ENCODE measurements at regions not wholly inside any gene's neighbourhood (a gene's known extent, or its start where the extent isn't known, plus 50 kb on each side); places are given as distances from the start of the nearest gene placed in this dataset.

DNA sequence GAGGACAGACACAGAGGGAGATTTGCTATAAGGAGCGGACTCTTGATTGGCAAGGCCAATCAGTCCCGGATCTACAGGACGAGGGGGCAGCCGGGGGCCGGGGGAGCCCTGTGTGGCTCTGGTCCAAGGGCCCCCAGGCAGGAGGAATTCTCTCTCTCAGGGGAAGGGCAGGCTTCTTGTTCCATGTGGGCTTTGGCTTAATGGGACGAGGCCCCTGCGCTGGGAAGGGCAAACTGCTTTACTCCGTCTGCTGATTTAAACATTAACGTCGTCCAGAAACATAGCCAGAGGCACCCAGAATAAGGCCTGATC lies 75.9 kb downstream of the TMEM18 start:
- Histone ChIP-seq H3K4me1 (ENCODE audit: control insufficient read depth in 1 of 2, low read depth in 2 of 2) (no peaks in the 10 kb centered on the region), H3K27ac (no peak overlapping the region), H3K4me3 (no peak overlapping the region), H3K36me3 (no peaks in the 10 kb centered on the region), H3K9me3 (no peaks in the 10 kb centered on the region), H3K27me3 (replicated peaks; ENCODE audit: insufficient read depth) (no peaks in the 10 kb centered on the region)
- ATAC-seq (ENCODE audit: insufficient number of reproducible peaks, low FRiP score, low read depth): no peak
- TF ChIP-seq, protein P1, sequence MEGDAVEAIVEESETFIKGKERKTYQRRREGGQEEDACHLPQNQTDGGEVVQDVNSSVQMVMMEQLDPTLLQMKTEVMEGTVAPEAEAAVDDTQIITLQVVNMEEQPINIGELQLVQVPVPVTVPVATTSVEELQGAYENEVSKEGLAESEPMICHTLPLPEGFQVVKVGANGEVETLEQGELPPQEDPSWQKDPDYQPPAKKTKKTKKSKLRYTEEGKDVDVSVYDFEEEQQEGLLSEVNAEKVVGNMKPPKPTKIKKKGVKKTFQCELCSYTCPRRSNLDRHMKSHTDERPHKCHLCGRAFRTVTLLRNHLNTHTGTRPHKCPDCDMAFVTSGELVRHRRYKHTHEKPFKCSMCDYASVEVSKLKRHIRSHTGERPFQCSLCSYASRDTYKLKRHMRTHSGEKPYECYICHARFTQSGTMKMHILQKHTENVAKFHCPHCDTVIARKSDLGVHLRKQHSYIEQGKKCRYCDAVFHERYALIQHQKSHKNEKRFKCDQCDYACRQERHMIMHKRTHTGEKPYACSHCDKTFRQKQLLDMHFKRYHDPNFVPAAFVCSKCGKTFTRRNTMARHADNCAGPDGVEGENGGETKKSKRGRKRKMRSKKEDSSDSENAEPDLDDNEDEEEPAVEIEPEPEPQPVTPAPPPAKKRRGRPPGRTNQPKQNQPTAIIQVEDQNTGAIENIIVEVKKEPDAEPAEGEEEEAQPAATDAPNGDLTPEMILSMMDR (IDR thresholded peaks at IDR 0.05): no peak
- DNase-seq (ENCODE audit: low spot score): no peak

DNA sequence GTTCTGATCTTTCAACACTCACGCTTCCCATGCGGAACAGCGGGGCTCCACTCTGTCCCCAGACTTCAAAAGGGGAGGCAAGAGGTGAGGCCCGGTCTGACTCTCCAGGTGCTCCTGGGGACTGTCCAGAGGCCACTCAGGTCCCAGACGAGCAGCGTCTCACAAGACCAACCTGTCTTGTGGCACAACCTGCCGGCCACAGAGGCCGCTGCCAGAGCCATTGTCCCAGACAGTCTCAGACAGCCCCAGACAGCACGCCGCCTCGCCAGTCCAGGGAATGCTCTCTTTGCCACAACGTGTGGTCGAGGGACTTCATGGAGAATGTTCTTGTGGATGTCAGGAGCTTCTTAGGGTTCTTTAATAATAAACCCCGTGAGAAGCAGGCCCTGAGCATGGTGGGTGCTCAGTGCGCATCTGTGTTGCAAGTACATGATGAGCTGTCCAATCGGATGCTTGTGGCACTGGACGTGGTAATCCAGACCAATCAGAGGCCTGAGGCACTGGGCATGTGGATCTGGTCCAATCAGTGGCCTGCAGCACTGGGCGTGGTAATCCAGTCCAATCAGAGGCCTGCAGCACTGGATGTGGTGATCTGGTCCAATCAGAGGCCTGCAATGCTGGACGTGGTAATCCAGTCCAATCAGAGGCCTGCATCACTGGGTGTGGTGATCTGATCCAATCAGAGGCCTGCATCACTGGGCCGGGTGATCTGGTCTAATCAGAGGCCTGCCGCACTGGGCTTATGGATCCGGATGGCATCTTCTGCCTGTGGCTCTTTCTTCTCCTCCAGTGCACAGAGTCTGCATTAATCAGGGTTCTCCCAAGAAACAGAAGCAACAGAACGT lies 76.4 kb downstream of the TMEM18 start:
- TF ChIP-seq, protein P1 (IDR thresholded peaks at IDR 0.05): no peak
- ATAC-seq (ENCODE audit: insufficient number of reproducible peaks, low FRiP score, low read depth) (no peak), DNase-seq (ENCODE audit: low spot score) (no peak)
- Histone ChIP-seq H3K4me3 (no peak overlapping the region), H3K36me3 (no peaks in the 10 kb centered on the region), H3K27ac (no peak overlapping the region), H3K27me3 (replicated peaks; ENCODE audit: insufficient read depth) (no peaks in the 10 kb centered on the region), H3K4me1 (ENCODE audit: control insufficient read depth in 1 of 2, low read depth in 2 of 2) (no peaks in the 10 kb centered on the region), H3K9me3 (no peaks in the 10 kb centered on the region)

DNA sequence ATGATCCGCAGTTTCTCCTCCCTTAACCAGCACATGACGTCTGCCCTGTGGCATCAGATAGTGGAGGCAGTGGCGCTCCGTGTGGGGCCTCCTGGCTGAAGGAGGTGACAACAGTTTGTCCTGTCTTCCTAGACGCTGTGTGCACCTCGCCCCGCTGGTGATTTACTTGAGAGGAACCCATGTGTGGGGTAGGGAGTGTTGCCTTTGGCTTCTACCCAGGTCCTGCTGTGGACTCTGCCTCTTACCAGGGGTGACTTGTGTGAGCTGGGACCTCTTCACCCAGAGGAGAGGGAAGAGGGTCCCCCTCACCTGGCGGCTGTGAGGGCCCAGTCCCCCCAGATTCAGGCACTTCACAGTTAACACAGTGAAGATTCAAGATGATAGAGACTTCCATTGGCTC lies 77.6 kb downstream of the TMEM18 start:
- Histone ChIP-seq H3K4me3 (no peak overlapping the region), H3K27ac (no peak overlapping the region), H3K36me3 (no peaks in the 10 kb centered on the region), H3K9me3 (no peaks in the 10 kb centered on the region), H3K4me1 (ENCODE audit: control insufficient read depth in 1 of 2, low read depth in 2 of 2) (no peaks in the 10 kb centered on the region), H3K27me3 (replicated peaks; ENCODE audit: insufficient read depth) (no peaks in the 10 kb centered on the region)
- DNase-seq (ENCODE audit: low spot score) (no peak), ATAC-seq (ENCODE audit: insufficient number of reproducible peaks, low FRiP score, low read depth) (no peak)
- TF ChIP-seq, protein P1 (IDR thresholded peaks at IDR 0.05): no peak

DNA sequence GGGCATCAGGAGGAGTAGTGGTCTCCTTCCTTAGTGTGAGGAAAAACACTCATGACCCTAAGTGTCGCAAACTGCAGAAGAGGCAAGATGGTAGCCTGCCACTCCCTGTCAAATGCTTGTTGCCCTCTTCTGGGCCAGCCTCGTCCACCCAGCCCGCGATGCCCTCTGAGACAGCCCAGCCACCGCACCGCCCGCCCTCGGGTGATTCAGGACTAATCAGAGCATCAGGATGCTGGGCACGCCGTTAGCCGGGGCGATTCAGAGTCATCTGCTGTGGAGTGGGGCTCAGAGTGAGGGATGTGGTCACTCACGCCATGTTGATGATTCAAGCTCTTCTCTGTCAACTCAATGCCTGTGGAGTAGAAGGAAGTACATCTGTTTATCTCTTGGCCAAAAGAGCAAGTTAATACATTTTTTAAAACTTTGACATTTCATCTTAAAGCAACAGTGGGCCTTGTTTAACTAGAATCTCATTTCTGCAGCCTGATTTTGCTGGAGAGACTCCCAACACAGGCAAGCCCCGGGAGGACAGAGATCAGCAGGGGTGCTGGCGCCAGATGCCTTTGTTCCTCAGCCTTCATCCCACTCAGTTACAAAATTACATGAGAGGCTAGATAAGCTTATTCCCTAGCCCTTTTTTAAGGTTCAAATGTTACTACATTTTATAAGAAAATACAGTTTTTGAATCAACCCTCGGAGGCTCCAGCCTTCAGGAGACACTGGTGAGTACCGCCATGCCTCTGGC lies 79.0 kb downstream of the TMEM18 start:
- H3K27me3 ChIP-seq (replicated peaks; ENCODE audit: insufficient read depth): no peaks in the 10 kb centered on the region
- ATAC-seq (ENCODE audit: insufficient number of reproducible peaks, low FRiP score, low read depth): no peak
- TF ChIP-seq, protein P1 (IDR thresholded peaks at IDR 0.05): no peak
- H3K36me3 ChIP-seq: no peaks in the 10 kb centered on the region
- no peaks in the 10 kb centered on the region for H3K4me1 ChIP-seq (ENCODE audit: control insufficient read depth in 1 of 2, low read depth in 2 of 2)
- H3K27ac ChIP-seq: no peak overlapping the region
- H3K9me3 ChIP-seq: no peaks in the 10 kb centered on the region
- no peak for DNase-seq (ENCODE audit: low spot score)
- H3K4me3 ChIP-seq: no peak overlapping the region

DNA sequence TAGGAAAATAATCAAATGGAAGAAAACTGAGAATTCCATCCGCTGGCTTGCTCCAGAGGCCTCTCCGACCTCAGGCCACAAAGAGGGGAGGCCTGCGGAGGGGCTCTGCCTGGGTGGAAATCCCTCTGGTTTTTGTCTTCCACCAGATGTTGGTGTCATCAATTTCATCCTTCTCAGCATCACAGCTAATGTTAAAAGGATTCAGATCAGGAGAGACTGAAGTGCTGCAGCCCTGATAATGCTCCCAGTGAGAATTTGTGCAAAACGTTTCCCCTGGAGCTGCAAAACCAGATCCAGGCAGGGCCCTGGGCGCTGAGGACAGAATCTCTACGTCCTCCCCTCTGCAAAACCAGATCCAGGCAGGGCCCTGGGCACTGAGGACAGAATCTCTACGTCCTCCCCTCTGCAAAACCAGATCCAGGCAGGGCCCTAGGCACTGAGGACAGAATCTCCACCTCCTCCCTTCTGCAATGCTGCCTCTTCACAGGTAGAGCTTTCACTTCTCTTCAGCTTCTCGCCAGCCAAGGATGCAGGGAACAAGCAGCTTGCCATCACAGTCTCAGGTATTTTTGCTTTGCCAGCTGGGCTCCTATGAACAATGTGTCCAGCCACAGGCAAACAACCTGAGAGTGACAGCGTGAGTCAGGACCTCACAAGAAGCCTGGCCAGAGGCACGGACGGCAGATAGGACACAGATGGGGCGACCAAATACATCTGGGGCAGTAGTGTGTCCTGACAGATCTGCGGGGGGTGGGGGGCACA lies 81.2 kb downstream of the TMEM18 start:
- Histone ChIP-seq H3K27ac (no peak overlapping the region), H3K36me3 (no peaks in the 10 kb centered on the region), H3K9me3 (no peaks in the 10 kb centered on the region), H3K4me1 (ENCODE audit: control insufficient read depth in 1 of 2, low read depth in 2 of 2) (no peaks in the 10 kb centered on the region), H3K27me3 (replicated peaks; ENCODE audit: insufficient read depth) (no peaks in the 10 kb centered on the region), H3K4me3 (no peak overlapping the region)
- TF ChIP-seq, protein P1 (IDR thresholded peaks at IDR 0.05): no peak
- DNase-seq (ENCODE audit: low spot score): no peak
- no peak for ATAC-seq (ENCODE audit: insufficient number of reproducible peaks, low FRiP score, low read depth)
